Neutrophil (primary cell): ENCODE measurements at regions not wholly inside any gene's neighbourhood (a gene's known extent, or its start where the extent isn't known, plus 50 kb on each side); places are given as distances from the start of the nearest gene placed in this dataset.

ENCODE experiments used
- H3K27ac ChIP-seq: fragments of 200-600 bp; sonication (generic); 2 replicates; pipeline ENCODE4 v1.5.1; 2016; ENCODE audit warnings: mild to moderate bottlenecking, moderate library complexity
- H3K27me3 ChIP-seq: fragments of 200-600 bp; sonication (generic); 2 replicates; pipeline ENCODE4 v1.6.0; 2016; ENCODE audit warnings: mild to moderate bottlenecking
- H3K36me3 ChIP-seq: fragments of 200-600 bp; sonication (generic); 2 replicates; pipeline ENCODE4 v1.5.1; 2017
- H3K4me1 ChIP-seq, 2 experiments: fragments of 200-600 bp in 1 of 2; sonication (generic) in 1 of 2; 1 replicate in 1 of 2; 2 replicates in 1 of 2; pipeline versions ENCODE4 v1.5.1 to v1.6.1; 2013 to 2016; ENCODE audit warnings: low read depth in 1 of 2, low read length in 1 of 2, mild to moderate bottlenecking in 1 of 2, moderate library complexity in 1 of 2; ENCODE audit not compliant: control insufficient read depth in 1 of 2, insufficient read depth in 1 of 2
- H3K4me3 ChIP-seq, 2 experiments: fragments of 200-600 bp in 1 of 2; sonication (generic) in 1 of 2; 1 replicate in 1 of 2; 2 replicates in 1 of 2; pipeline ENCODE4 v1.5.1; 2013 to 2016; ENCODE audit warnings: low read depth in 1 of 2, low read length in 1 of 2, mild to moderate bottlenecking in 1 of 2, moderate library complexity in 1 of 2
- H3K9me3 ChIP-seq: fragments of 200-600 bp; sonication (generic); 2 replicates; pipeline ENCODE4 v1.5.1; 2016
- TF ChIP-seq, protein P1 (sequence below): fragments of 200-600 bp; sonication (generic); IDR thresholded peaks from 2 replicates; pipeline ENCODE4 v1.5.1; 2016; ENCODE audit warnings: antibody characterized with exemption

DNA sequence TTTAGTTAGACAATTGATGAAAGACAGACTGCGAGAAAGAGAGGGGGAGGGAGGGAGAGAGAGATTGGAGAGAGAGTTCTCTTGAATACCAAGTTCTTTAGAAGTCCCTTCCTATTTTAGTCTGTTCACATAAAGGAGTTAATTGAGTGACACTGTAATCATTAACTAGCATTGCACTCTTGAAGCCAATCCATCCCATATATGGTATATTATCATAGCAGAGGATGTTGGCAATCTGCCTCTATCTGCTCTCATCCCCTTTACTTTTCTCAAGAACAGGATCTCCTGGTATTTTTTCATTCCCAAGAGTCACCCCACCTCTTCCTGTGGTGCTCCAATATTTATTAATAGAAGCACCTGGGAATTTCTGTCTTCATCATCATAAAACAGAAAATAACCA is 959.6 kb upstream of the NDST4 start:
- H3K27ac ChIP-seq: no peak overlapping the region
- no peaks in the 10 kb centered on the region for H3K9me3 ChIP-seq
- TF ChIP-seq, protein P1, sequence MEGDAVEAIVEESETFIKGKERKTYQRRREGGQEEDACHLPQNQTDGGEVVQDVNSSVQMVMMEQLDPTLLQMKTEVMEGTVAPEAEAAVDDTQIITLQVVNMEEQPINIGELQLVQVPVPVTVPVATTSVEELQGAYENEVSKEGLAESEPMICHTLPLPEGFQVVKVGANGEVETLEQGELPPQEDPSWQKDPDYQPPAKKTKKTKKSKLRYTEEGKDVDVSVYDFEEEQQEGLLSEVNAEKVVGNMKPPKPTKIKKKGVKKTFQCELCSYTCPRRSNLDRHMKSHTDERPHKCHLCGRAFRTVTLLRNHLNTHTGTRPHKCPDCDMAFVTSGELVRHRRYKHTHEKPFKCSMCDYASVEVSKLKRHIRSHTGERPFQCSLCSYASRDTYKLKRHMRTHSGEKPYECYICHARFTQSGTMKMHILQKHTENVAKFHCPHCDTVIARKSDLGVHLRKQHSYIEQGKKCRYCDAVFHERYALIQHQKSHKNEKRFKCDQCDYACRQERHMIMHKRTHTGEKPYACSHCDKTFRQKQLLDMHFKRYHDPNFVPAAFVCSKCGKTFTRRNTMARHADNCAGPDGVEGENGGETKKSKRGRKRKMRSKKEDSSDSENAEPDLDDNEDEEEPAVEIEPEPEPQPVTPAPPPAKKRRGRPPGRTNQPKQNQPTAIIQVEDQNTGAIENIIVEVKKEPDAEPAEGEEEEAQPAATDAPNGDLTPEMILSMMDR: no peak
- H3K36me3 ChIP-seq: no peaks in the 10 kb centered on the region
- H3K4me1 ChIP-seq: no peaks in the 10 kb centered on the region
- H3K4me3 ChIP-seq: no peak overlapping the region
- no peaks in the 10 kb centered on the region for H3K27me3 ChIP-seq

DNA sequence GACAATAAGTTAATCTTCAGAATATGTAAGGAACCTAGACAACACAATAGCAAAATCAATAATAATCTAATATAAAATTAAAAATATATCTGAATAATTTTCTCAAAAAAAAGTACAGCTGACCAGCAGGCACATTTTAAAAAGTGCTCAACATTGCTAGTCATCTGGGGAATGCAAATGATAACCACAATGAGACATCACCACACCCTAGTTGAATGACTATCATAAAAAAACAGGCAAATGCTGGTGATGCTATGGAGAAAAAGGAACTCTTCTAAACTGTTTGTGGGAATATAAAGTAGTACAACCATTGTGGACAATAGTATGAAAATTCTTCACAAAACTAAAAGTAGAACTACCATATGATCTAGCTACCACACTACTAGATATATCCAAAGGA is 956.9 kb upstream of the NDST4 start:
- H3K4me1 ChIP-seq: no peaks in the 10 kb centered on the region
- H3K9me3 ChIP-seq: no peaks in the 10 kb centered on the region
- no peaks in the 10 kb centered on the region for H3K36me3 ChIP-seq
- H3K27me3 ChIP-seq: no peaks in the 10 kb centered on the region
- TF ChIP-seq, protein P1: no peak
- no peak overlapping the region for H3K27ac ChIP-seq
- no peak overlapping the region for H3K4me3 ChIP-seq

DNA sequence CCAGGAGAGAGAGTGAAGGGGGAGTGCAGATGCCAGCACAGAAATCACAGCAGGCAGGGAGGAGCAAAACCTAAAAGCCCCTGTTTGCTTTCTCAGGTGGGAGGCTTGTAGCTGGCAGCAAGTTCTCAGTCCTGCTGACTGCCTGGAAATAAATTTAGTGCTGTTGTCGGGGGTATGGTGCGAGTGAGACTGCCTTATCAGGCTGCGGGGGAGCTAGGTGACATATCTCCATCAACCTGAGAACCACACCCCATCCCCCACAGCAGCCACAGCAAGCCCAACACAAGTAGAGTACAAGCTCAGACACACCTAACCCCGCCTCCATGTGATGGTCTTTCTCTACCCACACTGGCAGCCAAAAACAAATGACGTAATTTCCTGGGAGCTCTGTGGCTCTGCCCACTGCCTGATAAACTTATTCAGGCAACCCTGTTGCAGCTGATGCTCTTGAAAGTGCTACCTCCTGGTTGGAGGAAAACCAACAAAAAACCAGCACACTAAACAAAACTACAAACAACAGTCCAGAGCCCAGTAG is 953.4 kb upstream of the NDST4 start:
- TF ChIP-seq, protein P1: no peak
- no peaks in the 10 kb centered on the region for H3K27me3 ChIP-seq
- no peaks in the 10 kb centered on the region for H3K9me3 ChIP-seq
- no peaks in the 10 kb centered on the region for H3K36me3 ChIP-seq
- H3K27ac ChIP-seq: no peak overlapping the region
- H3K4me1 ChIP-seq: no peaks in the 10 kb centered on the region
- H3K4me3 ChIP-seq: no peak overlapping the region

DNA sequence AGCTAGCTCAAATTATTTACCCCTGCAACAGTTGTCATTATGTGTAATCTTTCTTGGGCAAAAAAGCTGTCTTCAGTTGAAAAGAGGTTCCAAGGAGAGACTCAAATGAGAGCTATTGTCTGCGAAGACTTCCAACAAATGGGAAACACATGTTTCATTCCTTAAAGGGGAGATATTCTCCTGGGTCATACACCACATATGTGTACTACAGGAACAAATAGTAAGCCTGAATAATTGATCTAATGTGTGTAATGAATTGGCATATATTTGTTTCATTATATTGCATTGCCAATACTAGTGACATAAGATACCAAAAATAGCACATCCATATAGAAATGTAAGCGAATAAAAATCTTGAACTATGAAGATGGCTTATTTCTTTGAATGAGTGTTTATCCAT is 950.9 kb upstream of the NDST4 start:
- H3K36me3 ChIP-seq: no peaks in the 10 kb centered on the region

DNA sequence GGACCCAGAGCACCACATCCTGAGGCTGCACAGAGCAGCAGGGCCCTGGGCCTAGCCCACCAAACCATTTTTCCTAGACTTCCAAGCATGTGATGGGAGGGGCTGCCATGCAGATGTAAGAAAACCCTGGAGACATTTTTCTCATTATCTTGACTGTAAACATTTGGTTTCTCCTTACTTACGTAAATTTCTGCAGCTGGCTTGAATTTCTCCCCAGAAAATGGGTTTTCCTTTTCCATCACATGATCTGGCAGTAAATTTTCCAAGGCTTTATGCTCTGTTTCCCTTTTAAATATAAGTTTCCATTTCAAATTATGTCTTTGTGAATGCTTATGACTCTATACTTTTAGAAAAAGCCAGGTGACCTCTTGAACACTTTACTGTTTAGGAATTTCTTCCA is 945.9 kb upstream of the NDST4 start:
- no peaks in the 10 kb centered on the region for H3K4me1 ChIP-seq
- H3K27ac ChIP-seq: no peak overlapping the region
- H3K27me3 ChIP-seq: no peaks in the 10 kb centered on the region
- H3K36me3 ChIP-seq: no peaks in the 10 kb centered on the region
- no peaks in the 10 kb centered on the region for H3K9me3 ChIP-seq
- TF ChIP-seq, protein P1: no peak
- H3K4me3 ChIP-seq: no peak overlapping the region

More for the DNA sequence above, 950.9 kb upstream of the NDST4 start:
- no peaks in the 10 kb centered on the region for H3K27me3 ChIP-seq
- no peaks in the 10 kb centered on the region for H3K9me3 ChIP-seq
- no peak overlapping the region for H3K27ac ChIP-seq
- no peak overlapping the region for H3K4me3 ChIP-seq
- no peaks in the 10 kb centered on the region for H3K4me1 ChIP-seq
- TF ChIP-seq, protein P1: no peak

DNA sequence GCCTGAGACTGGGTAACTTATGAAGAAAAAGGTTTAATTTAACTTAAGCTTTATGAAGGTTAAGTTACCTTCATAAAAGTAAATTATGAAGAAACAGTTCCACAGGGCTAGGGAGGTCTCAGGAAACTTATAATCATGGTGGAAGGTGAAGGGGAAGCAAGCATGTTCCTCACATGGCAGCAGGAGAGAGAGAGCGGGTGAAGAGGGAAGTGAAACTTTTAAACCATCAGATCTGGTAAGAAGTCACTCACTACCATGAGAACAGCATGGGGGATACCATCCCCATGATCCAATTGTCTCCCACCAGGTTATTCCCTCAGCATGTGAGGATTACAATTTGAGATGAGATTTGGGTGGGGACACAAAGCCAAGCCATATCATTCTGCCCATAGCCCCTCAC is 944.7 kb upstream of the NDST4 start:
- Histone ChIP-seq H3K4me1 (no peaks in the 10 kb centered on the region), H3K27ac (no peak overlapping the region), H3K36me3 (no peaks in the 10 kb centered on the region), H3K4me3 (no peak overlapping the region), H3K9me3 (no peaks in the 10 kb centered on the region), H3K27me3 (no peaks in the 10 kb centered on the region)
- TF ChIP-seq, protein P1: no peak
